Gastrocnemius medialis (tissue), 4 donors: ENCODE measurements at regions not wholly inside any gene's neighbourhood (a gene's known extent, or its start where the extent isn't known, plus 50 kb on each side); places are given as distances from the start of the nearest gene placed in this dataset.
"Not testable (repeated sequence)": the region's sequence is repeated elsewhere in the genome, so short reads cannot be mapped to it uniquely, and the experiment has no call there.

Experiments used
- POLR2A ChIP-seq, 2 donors: fragments of 450-650 bp; IDR thresholded peaks; one replicate each; pipeline ENCODE4 v1.6.1; 2017; ENCODE audit warnings: antibody characterized with exemption in 2 of 2, mild to moderate bottlenecking in 2 of 2, moderate library complexity in 2 of 2
- TF ChIP-seq, protein P1 (sequence below), 5 experiments: fragments of 450-650 bp in 3 of 5; fragments of 200-600 bp in 2 of 5; sonication (generic) in 2 of 5; IDR thresholded peaks in 4 of 5; conservative IDR thresholded peaks in 1 of 5; 1 replicate in 4 of 5; 2 replicates in 1 of 5; pipeline ENCODE4 v1.5.1; 2016 to 2019; ENCODE audit warnings: antibody characterized with exemption in 5 of 5, mild to moderate bottlenecking in 3 of 5, moderate library complexity in 3 of 5

DNA sequence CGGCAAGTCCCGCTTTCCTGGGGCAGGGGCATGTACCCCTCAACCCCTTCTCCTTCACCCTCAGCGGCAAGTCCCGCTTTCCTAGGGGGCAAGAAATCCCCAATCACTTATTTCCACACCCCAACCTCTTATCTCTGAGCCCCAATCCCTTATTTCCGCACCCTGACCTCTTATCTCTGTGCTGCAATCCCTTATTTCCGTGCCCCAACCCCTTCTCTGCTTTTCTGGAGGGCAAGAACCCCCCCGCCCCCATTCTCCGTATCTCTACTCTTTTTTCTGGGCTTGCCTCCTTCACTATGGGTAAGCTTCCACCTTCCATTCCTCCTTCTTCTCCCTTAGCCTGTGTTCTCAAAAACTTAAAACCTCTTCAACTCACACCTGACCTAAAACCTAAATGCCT is 156.9 kb upstream of the CNOT2 start:
- TF ChIP-seq, protein P1, sequence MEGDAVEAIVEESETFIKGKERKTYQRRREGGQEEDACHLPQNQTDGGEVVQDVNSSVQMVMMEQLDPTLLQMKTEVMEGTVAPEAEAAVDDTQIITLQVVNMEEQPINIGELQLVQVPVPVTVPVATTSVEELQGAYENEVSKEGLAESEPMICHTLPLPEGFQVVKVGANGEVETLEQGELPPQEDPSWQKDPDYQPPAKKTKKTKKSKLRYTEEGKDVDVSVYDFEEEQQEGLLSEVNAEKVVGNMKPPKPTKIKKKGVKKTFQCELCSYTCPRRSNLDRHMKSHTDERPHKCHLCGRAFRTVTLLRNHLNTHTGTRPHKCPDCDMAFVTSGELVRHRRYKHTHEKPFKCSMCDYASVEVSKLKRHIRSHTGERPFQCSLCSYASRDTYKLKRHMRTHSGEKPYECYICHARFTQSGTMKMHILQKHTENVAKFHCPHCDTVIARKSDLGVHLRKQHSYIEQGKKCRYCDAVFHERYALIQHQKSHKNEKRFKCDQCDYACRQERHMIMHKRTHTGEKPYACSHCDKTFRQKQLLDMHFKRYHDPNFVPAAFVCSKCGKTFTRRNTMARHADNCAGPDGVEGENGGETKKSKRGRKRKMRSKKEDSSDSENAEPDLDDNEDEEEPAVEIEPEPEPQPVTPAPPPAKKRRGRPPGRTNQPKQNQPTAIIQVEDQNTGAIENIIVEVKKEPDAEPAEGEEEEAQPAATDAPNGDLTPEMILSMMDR (IDR thresholded peaks at IDR 0.05 in 4 of 5, conservative IDR thresholded peaks at IDR 0.05 in 1 of 5), result not testable (repeated sequence)
- TF ChIP-seq POLR2A (IDR thresholded peaks at IDR 0.05), result not testable (repeated sequence)
